ENCODE measurements at regions not wholly inside any gene's neighbourhood (a gene's known extent, or its start where the extent isn't known, plus 50 kb on each side); places are given as distances from the start of the nearest gene placed in this dataset.

DNA sequence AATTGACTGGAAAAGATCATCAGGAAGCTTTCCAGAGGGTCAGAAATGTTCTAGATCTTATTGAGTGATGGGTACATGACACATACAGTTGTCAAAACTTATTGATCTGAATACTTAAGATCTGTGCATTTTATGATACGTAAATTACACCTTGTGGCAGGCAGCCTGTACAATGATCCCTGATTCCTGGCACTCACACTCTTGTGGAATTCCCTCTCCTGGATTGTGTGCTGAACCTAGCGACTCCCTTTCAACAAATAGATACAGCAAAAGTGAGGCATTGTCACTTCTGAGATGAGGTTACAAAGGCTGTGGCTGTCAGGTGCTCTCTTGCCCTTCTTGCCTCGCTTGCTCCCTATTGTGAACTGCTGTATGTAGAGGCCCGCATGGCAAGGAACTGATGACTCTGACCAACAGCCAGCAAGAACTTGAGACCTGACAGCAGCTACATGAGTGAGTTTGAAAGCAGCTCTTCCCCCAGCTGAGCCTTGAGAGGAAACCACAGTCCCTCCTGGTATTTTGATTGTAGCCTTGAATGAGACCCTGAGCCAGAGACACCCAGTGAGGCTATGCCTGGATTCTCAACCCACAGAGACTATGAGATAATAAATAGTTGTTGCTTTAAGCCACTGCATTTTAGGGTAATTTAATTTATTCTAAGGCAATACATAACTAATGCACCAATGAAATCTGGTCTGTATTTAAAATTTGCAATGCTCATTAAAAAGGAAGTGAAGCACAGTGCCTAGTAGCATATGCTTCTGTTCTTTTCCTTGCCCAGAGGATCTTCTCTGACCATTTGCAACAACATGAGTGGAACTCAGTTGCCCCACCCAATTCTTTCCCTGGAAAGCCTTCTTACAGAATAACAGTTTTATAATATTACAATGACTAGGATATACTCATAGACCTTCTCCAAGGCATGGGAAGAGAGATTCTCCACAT lies 60.5 kb upstream of the IZUMO1R start:
- TF ChIP-seq, protein P1, sequence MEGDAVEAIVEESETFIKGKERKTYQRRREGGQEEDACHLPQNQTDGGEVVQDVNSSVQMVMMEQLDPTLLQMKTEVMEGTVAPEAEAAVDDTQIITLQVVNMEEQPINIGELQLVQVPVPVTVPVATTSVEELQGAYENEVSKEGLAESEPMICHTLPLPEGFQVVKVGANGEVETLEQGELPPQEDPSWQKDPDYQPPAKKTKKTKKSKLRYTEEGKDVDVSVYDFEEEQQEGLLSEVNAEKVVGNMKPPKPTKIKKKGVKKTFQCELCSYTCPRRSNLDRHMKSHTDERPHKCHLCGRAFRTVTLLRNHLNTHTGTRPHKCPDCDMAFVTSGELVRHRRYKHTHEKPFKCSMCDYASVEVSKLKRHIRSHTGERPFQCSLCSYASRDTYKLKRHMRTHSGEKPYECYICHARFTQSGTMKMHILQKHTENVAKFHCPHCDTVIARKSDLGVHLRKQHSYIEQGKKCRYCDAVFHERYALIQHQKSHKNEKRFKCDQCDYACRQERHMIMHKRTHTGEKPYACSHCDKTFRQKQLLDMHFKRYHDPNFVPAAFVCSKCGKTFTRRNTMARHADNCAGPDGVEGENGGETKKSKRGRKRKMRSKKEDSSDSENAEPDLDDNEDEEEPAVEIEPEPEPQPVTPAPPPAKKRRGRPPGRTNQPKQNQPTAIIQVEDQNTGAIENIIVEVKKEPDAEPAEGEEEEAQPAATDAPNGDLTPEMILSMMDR (IDR thresholded peaks at IDR 0.05): no peak
- no peak for TF ChIP-seq POLR2A (IDR thresholded peaks at IDR 0.05)
- TF ChIP-seq EP300 (IDR thresholded peaks at IDR 0.05): no peak

Data from tibial nerve (tissue), 4 donors.